ENCODE measurements at regions not wholly inside any gene's neighbourhood (a gene's known extent, or its start where the extent isn't known, plus 50 kb on each side); places are given as distances from the start of the nearest gene placed in this dataset.

DNA sequence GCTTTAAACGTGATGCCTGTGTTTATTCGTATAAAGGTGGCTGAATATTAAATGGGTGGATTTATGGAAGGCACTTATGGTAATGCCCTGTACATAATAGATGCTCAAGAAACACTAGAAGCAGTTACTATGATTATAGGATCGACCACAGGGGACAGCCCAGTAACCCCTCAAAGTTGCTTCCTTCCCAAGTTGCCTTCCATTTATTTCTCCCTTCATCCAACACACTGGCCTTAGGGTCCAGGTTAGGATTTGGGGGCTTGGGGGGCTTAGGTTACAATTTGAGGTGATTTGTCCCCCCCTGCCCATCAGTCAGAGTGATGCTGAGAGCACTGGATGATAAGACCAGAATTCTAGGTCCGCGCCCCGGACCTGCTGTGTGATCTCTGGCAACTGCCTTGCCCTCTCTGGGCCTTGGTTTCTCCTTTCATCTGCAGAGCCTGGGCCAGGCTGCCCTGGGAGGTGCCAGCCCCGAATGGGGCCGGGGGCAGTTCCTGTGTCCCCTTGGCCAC is 101.5 kb downstream of the CEBPB start:
- no peaks in the 10 kb centered on the region for H4K20me1 ChIP-seq (ENCODE audit: low read depth, low read length)
- no peak overlapping the region for H3K9ac ChIP-seq (ENCODE audit: low read length)
- no peaks in the 10 kb centered on the region for H3K36me3 ChIP-seq (ENCODE audit: low read length)
- TF ChIP-seq, protein P1, sequence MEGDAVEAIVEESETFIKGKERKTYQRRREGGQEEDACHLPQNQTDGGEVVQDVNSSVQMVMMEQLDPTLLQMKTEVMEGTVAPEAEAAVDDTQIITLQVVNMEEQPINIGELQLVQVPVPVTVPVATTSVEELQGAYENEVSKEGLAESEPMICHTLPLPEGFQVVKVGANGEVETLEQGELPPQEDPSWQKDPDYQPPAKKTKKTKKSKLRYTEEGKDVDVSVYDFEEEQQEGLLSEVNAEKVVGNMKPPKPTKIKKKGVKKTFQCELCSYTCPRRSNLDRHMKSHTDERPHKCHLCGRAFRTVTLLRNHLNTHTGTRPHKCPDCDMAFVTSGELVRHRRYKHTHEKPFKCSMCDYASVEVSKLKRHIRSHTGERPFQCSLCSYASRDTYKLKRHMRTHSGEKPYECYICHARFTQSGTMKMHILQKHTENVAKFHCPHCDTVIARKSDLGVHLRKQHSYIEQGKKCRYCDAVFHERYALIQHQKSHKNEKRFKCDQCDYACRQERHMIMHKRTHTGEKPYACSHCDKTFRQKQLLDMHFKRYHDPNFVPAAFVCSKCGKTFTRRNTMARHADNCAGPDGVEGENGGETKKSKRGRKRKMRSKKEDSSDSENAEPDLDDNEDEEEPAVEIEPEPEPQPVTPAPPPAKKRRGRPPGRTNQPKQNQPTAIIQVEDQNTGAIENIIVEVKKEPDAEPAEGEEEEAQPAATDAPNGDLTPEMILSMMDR (IDR thresholded peaks at IDR 0.05; ENCODE audit: insufficient read depth, low read length, poor library complexity, severe bottlenecking): no peak
- TF ChIP-seq EZH2phosphoT487 (conservative IDR thresholded peaks at IDR 0.05; ENCODE audit: low read length): no peak
- no peak overlapping the region for H3K4me2 ChIP-seq (ENCODE audit: low read depth, low read length, poor library complexity, severe bottlenecking)
- no peak overlapping the region for H3K4me3 ChIP-seq (ENCODE audit: insufficient read depth, low read length, poor library complexity, severe bottlenecking)
- H3F3A ChIP-seq (ENCODE audit: insufficient read depth): no peaks in the 10 kb centered on the region
- H3K27me3 ChIP-seq (ENCODE audit: low read length): no peaks in the 10 kb centered on the region
- no peaks in the 10 kb centered on the region for H3K9me3 ChIP-seq (ENCODE audit: insufficient read depth, low read length)
- no peaks in the 10 kb centered on the region for H3K9me2 ChIP-seq (replicated peaks; ENCODE audit: insufficient read depth, low read length)
- no peaks in the 10 kb centered on the region for H3K79me2 ChIP-seq (ENCODE audit: insufficient read depth, low read length)
- no peak overlapping the region for H3K27ac ChIP-seq (ENCODE audit: low read depth, low read length)
- H2AFZ ChIP-seq (ENCODE audit: low read depth, low read length, severe bottlenecking): no peak overlapping the region

DNA sequence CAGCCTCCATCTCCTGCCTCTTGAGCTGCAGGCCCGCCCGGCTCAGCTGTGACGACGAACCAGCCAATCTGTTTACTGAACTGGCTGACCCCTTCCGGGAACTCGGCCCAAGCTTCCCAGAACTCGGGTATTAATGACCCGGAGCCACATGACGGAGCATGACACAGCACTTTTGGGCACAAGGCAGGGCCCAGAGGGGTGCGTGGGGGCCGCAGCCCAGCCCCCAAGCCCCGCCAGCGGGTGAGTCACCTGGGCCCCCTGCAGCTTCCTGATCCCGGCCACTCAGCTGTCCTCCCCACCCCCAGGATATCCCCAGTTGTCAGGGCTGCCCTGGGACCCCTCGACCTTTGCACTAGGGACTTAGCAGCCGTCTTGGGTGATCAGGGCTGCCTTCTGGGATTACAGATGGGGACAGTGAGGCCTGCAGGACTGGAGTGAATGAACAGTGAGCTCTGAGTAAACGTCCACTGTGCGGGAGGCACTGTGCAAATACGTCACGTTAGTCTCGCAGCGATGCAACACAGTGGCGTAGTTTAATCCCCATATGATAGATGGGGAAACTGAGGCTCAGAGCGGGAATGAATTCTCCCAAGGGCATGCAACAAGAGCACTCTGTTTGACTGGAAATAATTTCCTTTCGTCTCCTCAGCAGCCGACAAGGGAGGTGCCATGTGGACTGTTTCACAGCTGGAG is 102.1 kb downstream of the CEBPB start:
- Histone ChIP-seq H3K4me3 (ENCODE audit: insufficient read depth, low read length, poor library complexity, severe bottlenecking) (no peak overlapping the region), H2AFZ (ENCODE audit: low read depth, low read length, severe bottlenecking) (no peak overlapping the region), H3K9me3 (ENCODE audit: insufficient read depth, low read length) (no peaks in the 10 kb centered on the region), H3K9me2 (replicated peaks; ENCODE audit: insufficient read depth, low read length) (no peaks in the 10 kb centered on the region), H3K9ac (ENCODE audit: low read length) (no peak overlapping the region), H3K36me3 (ENCODE audit: low read length) (no peaks in the 10 kb centered on the region), H3K27ac (ENCODE audit: low read depth, low read length) (no peak overlapping the region), H3K4me2 (ENCODE audit: low read depth, low read length, poor library complexity, severe bottlenecking) (no peak overlapping the region), H4K20me1 (ENCODE audit: low read depth, low read length) (no peaks in the 10 kb centered on the region), H3K27me3 (ENCODE audit: low read length) (no peaks in the 10 kb centered on the region), H3K79me2 (ENCODE audit: insufficient read depth, low read length) (no peaks in the 10 kb centered on the region), H3F3A (ENCODE audit: insufficient read depth) (no peaks in the 10 kb centered on the region)
- TF ChIP-seq, protein P1 (IDR thresholded peaks at IDR 0.05; ENCODE audit: insufficient read depth, low read length, poor library complexity, severe bottlenecking): no peak
- no peak for TF ChIP-seq EZH2phosphoT487 (conservative IDR thresholded peaks at IDR 0.05; ENCODE audit: low read length)

DNA sequence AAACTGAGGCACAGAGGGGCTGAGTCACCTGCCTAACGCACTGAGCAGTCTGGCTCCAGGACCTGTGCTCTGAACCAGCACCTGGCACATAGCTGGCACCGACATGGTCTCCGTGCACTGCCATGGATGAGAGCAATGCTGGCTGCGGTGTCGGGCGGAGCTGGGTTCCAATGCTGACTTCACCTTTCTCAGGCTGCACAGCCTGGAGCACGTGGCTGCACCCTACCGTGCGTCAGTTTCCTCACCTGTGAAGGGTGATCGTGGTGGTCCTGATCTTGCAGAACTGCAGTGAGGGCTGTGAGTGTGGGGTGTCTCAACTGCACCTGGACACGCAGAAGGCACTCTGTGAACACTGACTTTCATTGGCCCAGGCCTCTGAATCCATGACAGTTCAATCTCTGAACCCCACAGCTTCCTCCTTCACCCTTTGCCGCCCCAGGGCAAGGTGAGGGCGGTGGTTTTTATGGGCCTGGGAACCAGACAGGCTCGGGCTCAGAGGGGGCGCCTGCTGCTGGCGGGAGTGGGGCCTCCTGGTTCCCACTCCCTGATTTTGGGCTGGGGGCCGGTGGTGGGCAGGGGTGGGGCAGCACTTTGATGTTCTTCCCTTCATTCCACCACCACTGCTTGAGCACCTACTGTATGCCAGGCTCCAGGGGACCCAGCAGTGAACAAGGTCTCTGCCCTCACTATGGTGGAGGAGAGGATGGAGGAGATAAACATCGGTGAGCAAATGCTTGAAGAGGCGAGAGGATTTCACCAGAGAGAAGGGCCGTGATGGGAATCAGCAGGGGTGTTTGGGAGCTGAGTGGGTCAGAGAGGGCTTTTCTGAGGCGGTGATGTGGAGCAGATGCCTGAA is 102.9 kb downstream of the CEBPB start:
- no peaks in the 10 kb centered on the region for H3K9me3 ChIP-seq (ENCODE audit: insufficient read depth, low read length)
- H3K9ac ChIP-seq (ENCODE audit: low read length): no peak overlapping the region
- H2AFZ ChIP-seq (ENCODE audit: low read depth, low read length, severe bottlenecking): no peak overlapping the region
- no peaks in the 10 kb centered on the region for H3F3A ChIP-seq (ENCODE audit: insufficient read depth)
- H3K79me2 ChIP-seq (ENCODE audit: insufficient read depth, low read length): no peaks in the 10 kb centered on the region
- H3K4me2 ChIP-seq (ENCODE audit: low read depth, low read length, poor library complexity, severe bottlenecking): no peak overlapping the region
- H3K9me2 ChIP-seq (replicated peaks; ENCODE audit: insufficient read depth, low read length): no peaks in the 10 kb centered on the region
- no peaks in the 10 kb centered on the region for H4K20me1 ChIP-seq (ENCODE audit: low read depth, low read length)
- H3K4me3 ChIP-seq (ENCODE audit: insufficient read depth, low read length, poor library complexity, severe bottlenecking): no peak overlapping the region
- no peak for TF ChIP-seq EZH2phosphoT487 (conservative IDR thresholded peaks at IDR 0.05; ENCODE audit: low read length)
- TF ChIP-seq, protein P1 (IDR thresholded peaks at IDR 0.05; ENCODE audit: insufficient read depth, low read length, poor library complexity, severe bottlenecking): no peak
- no peaks in the 10 kb centered on the region for H3K36me3 ChIP-seq (ENCODE audit: low read length)
- H3K27me3 ChIP-seq (ENCODE audit: low read length): no peaks in the 10 kb centered on the region
- H3K27ac ChIP-seq (ENCODE audit: low read depth, low read length): no peak overlapping the region

Data from SU-DHL-6 (cell line).